NCI-H2196 treated with DMSO at 0.1 percent for 48 hours (cell line): ENCODE measurements at regions not wholly inside any gene's neighbourhood (a gene's known extent, or its start where the extent isn't known, plus 50 kb on each side); places are given as distances from the start of the nearest gene placed in this dataset.

Source experiments
- DNase-seq: peaks from one replicate; lab custom pipeline; 2025; ENCODE audit not compliant: unreplicated experiment; lab: John Stamatoyannopoulos, UW

GRCh38 chr2:240208631-240209211, 68.3 kb upstream of the OTOS start:
- no peak for DNase-seq

- no peak for DNase-seq
Observed at GRCh38 chr2:240209493-240209892, 69.0 kb upstream of the OTOS start.

GRCh38 chr2:240210198-240210965, 69.9 kb upstream of the OTOS start:
- DNase-seq, result no peak

GRCh38 chr2:240211096-240211495, 70.6 kb upstream of the OTOS start:
- no peak for DNase-seq

- DNase-seq, result no peak
Observed at GRCh38 chr2:240211598-240212424, 71.4 kb upstream of the OTOS start.

- DNase-seq, result no peak
Observed at GRCh38 chr2:240212425-240213225, 72.2 kb upstream of the OTOS start.

- no peak for DNase-seq
Observed at GRCh38 chr2:240213226-240213475, 72.7 kb upstream of the OTOS start.

GRCh38 chr2:240213476-240214421, 73.3 kb upstream of the OTOS start:
- no peak for DNase-seq

GRCh38 chr2:240214790-240215675, 74.6 kb upstream of the OTOS start:
- no peak for DNase-seq

- DNase-seq, result no peak
Observed at GRCh38 chr2:240215676-240216051, 75.2 kb upstream of the OTOS start.

- DNase-seq, result no peak
Observed at GRCh38 chr2:240216167-240216566, 75.7 kb upstream of the OTOS start.

GRCh38 chr2:240217431-240218301, 77.2 kb upstream of the OTOS start:
- no peak for DNase-seq

GRCh38 chr2:240219208-240219890, 78.9 kb upstream of the OTOS start:
- no peak for DNase-seq

- no peak for DNase-seq
Observed at GRCh38 chr2:240220371-240220770, 79.9 kb upstream of the OTOS start.

- DNase-seq, result no peak
Observed at GRCh38 chr2:240223631-240224030, 83.2 kb upstream of the OTOS start.

- no peak for DNase-seq
Observed at GRCh38 chr2:240224676-240225075, 84.2 kb upstream of the OTOS start.

- no peak for DNase-seq
Observed at GRCh38 chr2:240225131-240225530, 84.7 kb upstream of the OTOS start.
